ENCODE measurements at regions not wholly inside any gene's neighbourhood (a gene's known extent, or its start where the extent isn't known, plus 50 kb on each side); places are given as distances from the start of the nearest gene placed in this dataset.

GRCh38 chr4:60089546-60090273 is 1110.4 kb upstream of the ADGRL3 start:
- no peak for TF ChIP-seq CTCF (IDR thresholded peaks at IDR 0.05; ENCODE audit: borderline replicate concordance, insufficient read depth, low read depth, low read length)
- H3K4me3 ChIP-seq (ENCODE audit: low read depth, low read length): no peak overlapping the region

- H3K4me3 ChIP-seq (ENCODE audit: low read depth, low read length): no peak overlapping the region
- TF ChIP-seq CTCF (IDR thresholded peaks at IDR 0.05; ENCODE audit: borderline replicate concordance, insufficient read depth, low read depth, low read length): no peak
These were observed 1103.5 kb upstream of the ADGRL3 start for GRCh38 chr4:60096676-60097075.

GRCh38 chr4:60116592-60116991 is 1083.5 kb upstream of the ADGRL3 start:
- TF ChIP-seq CTCF (IDR thresholded peaks at IDR 0.05; ENCODE audit: borderline replicate concordance, insufficient read depth, low read depth, low read length): no peak
- H3K4me3 ChIP-seq (ENCODE audit: low read depth, low read length): no peak overlapping the region

- no peak overlapping the region for H3K4me3 ChIP-seq (ENCODE audit: low read depth, low read length)
- no peak for TF ChIP-seq CTCF (IDR thresholded peaks at IDR 0.05; ENCODE audit: borderline replicate concordance, insufficient read depth, low read depth, low read length)
These were observed 1082.3 kb upstream of the ADGRL3 start for GRCh38 chr4:60117726-60118323.

- TF ChIP-seq CTCF (IDR thresholded peaks at IDR 0.05; ENCODE audit: borderline replicate concordance, insufficient read depth, low read depth, low read length): no peak
These were observed 1077.3 kb upstream of the ADGRL3 start for GRCh38 chr4:60122820-60123219.

GRCh38 chr4:60128888-60129287 is 1071.2 kb upstream of the ADGRL3 start:
- no peak overlapping the region for H3K4me3 ChIP-seq (ENCODE audit: low read depth, low read length)
- no peak for TF ChIP-seq CTCF (IDR thresholded peaks at IDR 0.05; ENCODE audit: borderline replicate concordance, insufficient read depth, low read depth, low read length)

More at GRCh38 chr4:60122820-60123219, 1077.3 kb upstream of the ADGRL3 start:
- no peak overlapping the region for H3K4me3 ChIP-seq (ENCODE audit: low read depth, low read length)

- TF ChIP-seq CTCF (IDR thresholded peaks at IDR 0.05; ENCODE audit: borderline replicate concordance, insufficient read depth, low read depth, low read length): no peak
- H3K4me3 ChIP-seq (ENCODE audit: low read depth, low read length): no peak overlapping the region
These were observed 1070.4 kb upstream of the ADGRL3 start for GRCh38 chr4:60129740-60130139.
